H1 (cell line): ENCODE measurements at regions not wholly inside any gene's neighbourhood (a gene's known extent, or its start where the extent isn't known, plus 50 kb on each side); places are given as distances from the start of the nearest gene placed in this dataset.

Source experiments
- CBX8 ChIP-seq: fragments of 300-800, 300-1000 bp; sonication (generic); IDR thresholded peaks from 2 replicates; pipeline ENCODE4 v1.7.1; 2016; ENCODE audit warnings: low read depth, low read length, borderline replicate concordance
- CHD1 ChIP-seq: IDR thresholded peaks from 2 replicates; pipeline ENCODE4 v1.6.1; 2012; ENCODE audit warnings: low read depth, low read length, improper control_type of control experiment
- CHD7 ChIP-seq: fragments of 300-600 bp; sonication (generic); IDR thresholded peaks from 2 replicates; pipeline ENCODE4 v1.7.1; 2012; ENCODE audit warnings: low read length, moderate library complexity, mild to moderate bottlenecking, inconsistent platforms; ENCODE audit not compliant: insufficient replicate concordance
- CTCF ChIP-seq, 3 experiments: IDR thresholded peaks; 1 replicate in 2 of 3; 2 replicates in 1 of 3; pipeline versions ENCODE4 v1.5.1 to v1.6.1; 2011; ENCODE audit warnings: low read length in 3 of 3, mild to moderate bottlenecking in 3 of 3, inconsistent platforms in 2 of 3, low read depth in 1 of 3, moderate library complexity in 1 of 3; ENCODE audit not compliant: insufficient read depth in 1 of 3; ENCODE audit errors: control extremely low read depth in 1 of 3
- SAP30 ChIP-seq: fragments of 300-600 bp; sonication (generic); IDR thresholded peaks from 2 replicates; pipeline ENCODE4 v1.7.1; 2012; ENCODE audit warnings: low read length, moderate library complexity, mild to moderate bottlenecking, inconsistent platforms; ENCODE audit not compliant: insufficient read depth, insufficient replicate concordance
- SIRT6 ChIP-seq: IDR thresholded peaks from one replicate; pipeline ENCODE4 v1.7.1; 2012; ENCODE audit warnings: low read length, inconsistent platforms
- SP2 ChIP-seq: IDR thresholded peaks from 2 replicates; pipeline ENCODE4 v1.6.1; 2012; ENCODE audit warnings: mild to moderate bottlenecking, low read length, inconsistent platforms

GRCh38 chr6:26224940-26225847, 138.0 kb downstream of the HFE start (continued):
- TF ChIP-seq SAP30 = no peak
- peak in 2 of 3 experiments; percentile 17 to 24; a peak in 2 of 4 replicates for TF ChIP-seq CTCF (IDR thresholded peaks at IDR 0.05; ENCODE audit: control extremely low read depth in 1 of 3, insufficient read depth in 1 of 3, low read depth in 1 of 3, low read length in 3 of 3)
- peak; percentile 82 for TF ChIP-seq SIRT6
- no peak for TF ChIP-seq SP2
- TF ChIP-seq CHD7 = peak; percentile 15
- TF ChIP-seq CBX8 = no peak
- TF ChIP-seq CHD1 = no peak; the same call in 1 of the 2 replicates
